NCI-H146 (cell line): ENCODE measurements at regions not wholly inside any gene's neighbourhood (a gene's known extent, or its start where the extent isn't known, plus 50 kb on each side); places are given as distances from the start of the nearest gene placed in this dataset.

ENCODE experiments used
- DNase-seq: peaks from one replicate; lab custom pipeline; 2025; lab: John Stamatoyannopoulos, UW

- no peak for DNase-seq
Observed at GRCh38 chr2:150162241-150162942, 325.1 kb downstream of the RND3 start.

GRCh38 chr2:150160058-150160457, 327.4 kb downstream of the RND3 start:
- no peak for DNase-seq

GRCh38 chr2:150159300-150159699, 328.2 kb downstream of the RND3 start:
- DNase-seq: no peak

DNA sequence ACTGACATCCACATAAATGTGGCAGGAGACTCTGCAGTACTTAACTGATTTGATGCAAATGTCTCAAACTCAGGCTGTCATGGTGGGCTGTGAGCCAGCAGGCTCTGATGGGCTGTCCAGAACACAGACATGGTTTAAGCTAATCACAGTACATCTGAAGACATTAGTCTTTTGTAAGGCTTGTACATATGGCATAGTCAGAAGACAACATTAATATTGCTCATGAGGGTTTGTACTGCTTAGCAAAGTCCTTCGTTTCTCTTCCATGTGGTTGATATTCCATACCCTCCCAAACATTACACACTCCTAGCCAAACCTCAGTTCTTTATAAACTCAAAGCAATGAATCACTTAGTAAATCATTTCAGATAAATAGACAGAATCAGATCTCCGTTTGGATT, 330.6 kb downstream of the RND3 start:
- DNase-seq: no peak

DNA sequence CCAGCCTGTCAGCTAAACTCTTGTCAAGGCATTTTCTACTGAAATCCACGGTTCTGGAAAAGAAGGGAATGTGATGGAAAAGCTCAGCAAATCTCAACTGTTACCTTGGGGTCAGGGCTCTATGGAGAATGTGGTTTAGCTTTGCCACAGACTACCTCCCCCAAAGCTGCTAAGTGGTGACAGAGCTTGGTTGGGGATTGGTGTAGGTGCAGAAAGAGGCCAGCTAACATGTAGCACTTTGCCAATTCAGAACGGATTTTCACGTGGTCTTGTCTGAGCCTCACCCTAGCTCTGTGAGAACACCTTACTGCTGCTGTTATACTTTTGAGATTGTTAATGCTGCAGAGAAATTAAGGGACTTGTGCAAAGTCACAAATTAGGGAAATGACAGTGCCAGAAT, 331.1 kb downstream of the RND3 start:
- DNase-seq: no peak

DNA sequence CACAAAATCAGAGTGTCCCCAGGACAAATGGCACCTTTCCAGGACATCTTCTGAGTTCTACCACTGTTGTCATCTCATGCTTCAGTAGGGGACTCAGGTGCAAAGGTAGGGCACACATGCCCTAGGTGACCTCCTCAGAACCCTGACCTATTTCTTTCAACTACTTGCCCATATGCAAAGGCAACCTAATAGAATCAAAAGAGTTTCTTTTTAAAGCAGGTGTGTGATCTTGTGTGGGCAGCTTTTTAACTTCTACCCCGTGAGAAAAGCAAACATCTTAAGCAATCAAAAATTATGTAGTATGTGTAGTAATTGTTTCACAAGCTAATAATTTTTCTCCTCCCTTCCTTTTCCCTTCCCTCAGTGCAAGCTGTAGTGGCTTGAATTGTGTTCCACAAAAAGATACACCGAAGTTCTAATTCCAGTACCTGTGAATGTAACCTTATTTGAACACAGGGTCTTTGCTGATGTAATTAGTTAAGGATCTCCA, 333.1 kb downstream of the RND3 start:
- DNase-seq: no peak

- no peak for DNase-seq
Observed at GRCh38 chr2:150153646-150154307, 333.7 kb downstream of the RND3 start.

GRCh38 chr2:150152230-150152629, 335.2 kb downstream of the RND3 start:
- DNase-seq: no peak

GRCh38 chr2:150150144-150150543, 337.3 kb downstream of the RND3 start:
- no peak for DNase-seq

GRCh38 chr2:150147889-150148683, 339.4 kb downstream of the RND3 start:
- no peak for DNase-seq

DNA sequence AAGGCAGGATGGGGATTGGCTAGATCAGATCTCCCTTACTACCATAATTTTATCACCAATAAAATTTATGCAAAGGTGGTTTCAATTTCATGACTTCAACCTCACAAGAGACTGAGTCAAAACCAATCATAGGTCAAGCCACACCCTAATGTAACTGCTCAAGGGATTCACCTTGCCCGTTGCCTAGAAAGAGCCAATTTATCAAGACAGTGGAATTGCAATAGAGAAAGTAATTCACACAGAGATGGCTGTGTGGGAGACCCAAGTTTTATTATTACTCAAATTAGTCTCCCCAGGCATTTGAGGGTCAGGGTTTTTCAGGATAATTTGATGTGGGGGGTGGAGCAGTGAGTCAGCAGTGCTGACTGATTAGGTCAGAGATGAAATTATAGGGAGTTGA, 340.6 kb downstream of the RND3 start:
- DNase-seq: no peak

DNA sequence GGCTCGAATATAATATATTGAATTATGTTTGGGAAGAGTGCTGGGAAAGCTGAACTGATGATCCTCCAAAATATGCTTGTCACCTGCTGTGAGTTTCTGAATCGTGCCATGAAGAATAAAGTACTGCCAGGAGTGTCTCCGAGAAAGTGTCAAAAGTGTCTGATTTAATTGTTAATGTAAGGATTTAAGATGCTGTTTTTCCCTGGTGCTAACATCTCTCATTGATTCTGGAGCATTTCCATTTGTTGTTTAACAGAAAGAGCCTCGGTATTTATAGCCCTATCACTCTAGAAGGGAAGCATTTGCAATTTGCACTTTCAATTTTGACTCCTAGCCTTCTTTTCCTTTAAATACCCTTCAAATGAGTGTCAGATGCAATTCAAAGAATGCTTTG, 342.2 kb downstream of the RND3 start:
- DNase-seq: no peak

- DNase-seq: no peak
Observed at GRCh38 chr2:150144546-150145298, 342.7 kb downstream of the RND3 start.

GRCh38 chr2:150143087-150143536, 344.4 kb downstream of the RND3 start:
- DNase-seq: no peak

- no peak for DNase-seq
Observed at GRCh38 chr2:150142561-150142960, 344.9 kb downstream of the RND3 start.

GRCh38 chr2:150141226-150142001, 346.1 kb downstream of the RND3 start:
- DNase-seq: peak; percentile 6

DNA sequence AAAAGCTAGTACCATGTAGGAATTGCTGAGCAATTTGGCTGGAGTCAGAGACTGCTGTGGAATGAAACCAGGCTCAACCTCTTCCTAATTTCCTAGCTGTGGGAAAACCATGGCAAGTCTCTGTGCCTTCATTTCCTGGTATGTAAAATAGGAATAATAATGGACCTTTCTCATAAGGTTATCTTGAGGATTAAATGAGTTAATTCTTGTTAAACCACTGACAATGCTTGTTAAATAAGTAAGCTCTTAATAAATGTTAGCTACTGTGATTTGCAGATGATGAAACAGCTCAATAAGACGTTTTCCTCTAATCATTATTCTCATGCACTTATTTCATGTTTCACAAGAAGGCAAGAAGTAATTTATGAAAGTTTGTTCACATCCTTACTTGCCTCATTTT, 346.7 kb downstream of the RND3 start:
- no peak for DNase-seq

GRCh38 chr2:150138587-150138986, 348.9 kb downstream of the RND3 start:
- DNase-seq: no peak

DNA sequence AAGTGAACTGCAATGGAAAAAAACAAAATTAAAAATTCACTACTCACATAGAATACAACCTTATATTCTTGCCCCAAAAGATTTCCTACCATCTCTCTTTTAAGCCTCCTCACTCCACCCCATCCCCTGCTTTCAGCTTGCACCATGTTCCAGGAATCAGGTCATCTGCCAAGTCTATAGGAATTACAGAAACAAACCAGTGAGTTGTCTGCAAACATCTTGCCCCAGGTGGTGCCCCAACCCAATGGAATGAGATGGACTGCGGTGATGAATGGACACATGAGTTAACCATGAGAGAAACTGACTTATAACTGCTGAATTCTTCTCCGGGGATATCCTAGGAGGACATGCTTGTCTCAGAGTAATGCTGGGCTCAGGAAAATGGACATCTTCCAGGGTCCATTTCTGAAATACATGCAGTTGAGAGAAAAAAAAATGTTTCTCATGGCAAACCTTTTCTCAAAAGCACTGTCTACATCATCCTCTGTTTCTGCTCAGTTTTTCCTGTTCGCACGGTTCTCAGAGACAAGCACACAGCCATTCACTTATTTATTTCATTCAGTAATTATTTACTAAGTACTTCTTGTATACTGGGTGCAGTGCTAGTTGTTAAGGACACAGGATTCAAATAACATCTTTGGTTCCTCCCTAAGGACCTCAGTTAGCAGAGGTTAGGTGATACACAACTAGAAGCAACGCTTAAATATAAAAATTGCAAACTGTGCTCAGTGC, 350.0 kb downstream of the RND3 start:
- no peak for DNase-seq

GRCh38 chr2:150136893-150137292, 350.6 kb downstream of the RND3 start:
- no peak for DNase-seq

GRCh38 chr2:150136401-150136800, 351.1 kb downstream of the RND3 start:
- DNase-seq: no peak
